K562 (cell line): ENCODE measurements at regions not wholly inside any gene's neighbourhood (a gene's known extent, or its start where the extent isn't known, plus 50 kb on each side); places are given as distances from the start of the nearest gene placed in this dataset.

Experiments
- BCLAF1 ChIP-seq, 2 experiments: fragments of 450-650 bp in 1 of 2; IDR thresholded peaks; 2 replicates each; pipeline ENCODE4 v1.6.1; 2011 to 2017; ENCODE audit warnings: low read depth in 2 of 2, antibody characterized with exemption in 1 of 2, borderline replicate concordance in 1 of 2, low read length in 1 of 2, mild to moderate bottlenecking in 1 of 2, mixed read lengths in 1 of 2; ENCODE audit not compliant: control insufficient read depth in 1 of 2
- CREBBP ChIP-seq: IDR thresholded peaks from one replicate; pipeline ENCODE4 v1.6.1; 2012; ENCODE audit warnings: low read depth, mild to moderate bottlenecking, control low read depth, inconsistent platforms, low read length
- DEAF1 ChIP-seq: fragments of 450-650 bp; formaldehyde crosslinking; IDR thresholded peaks from 2 replicates; pipeline ENCODE4 v1.4.0; 2020; ENCODE audit warnings: mild to moderate bottlenecking, moderate library complexity
- FIP1L1 ChIP-seq: fragments of 200-400 bp; formaldehyde crosslinking; IDR thresholded peaks from 2 replicates; pipeline ENCODE4 v1.6.1; 2018; ENCODE audit warnings: mild to moderate bottlenecking, low read depth, low read length; ENCODE audit not compliant: poor library complexity, severe bottlenecking
- IRF1 ChIP-seq: sonication (generic); formaldehyde crosslinking; IDR thresholded peaks from 2 replicates; pipeline ENCODE4 v1.8.0; 2022; ENCODE audit warnings: missing genetic modification reagents, mild to moderate bottlenecking, borderline replicate concordance
- NCOA1 ChIP-seq: fragments of 450-650 bp; IDR thresholded peaks from 2 replicates; pipeline ENCODE4 v1.6.1; 2016; ENCODE audit warnings: low read depth
- NCOA4 ChIP-seq: fragments of 450-650 bp; IDR thresholded peaks from 2 replicates; pipeline ENCODE4 v1.6.1; 2018; ENCODE audit warnings: mild to moderate bottlenecking; ENCODE audit not compliant: partially characterized antibody
- NFYB ChIP-seq: IDR thresholded peaks from 2 replicates; pipeline ENCODE4 v1.6.1; 2011; ENCODE audit warnings: mild to moderate bottlenecking, moderate library complexity; ENCODE audit not compliant: insufficient read length; ENCODE audit errors: extremely low read depth
- NR3C1 ChIP-seq: sonication (generic); formaldehyde crosslinking; IDR thresholded peaks from 2 replicates; pipeline ENCODE4 v1.8.1; 2022; ENCODE audit warnings: missing genetic modification reagents
- NUFIP1 ChIP-seq: fragments of 450-650 bp; IDR thresholded peaks from 2 replicates; pipeline ENCODE4 v1.6.1; 2018; ENCODE audit not compliant: partially characterized antibody
- PKNOX1 ChIP-seq: fragments of 450-650 bp; IDR thresholded peaks from 2 replicates; pipeline ENCODE4 v1.6.1; 2016
- RBBP5 ChIP-seq: fragments of 200-600 bp; sonication (generic); IDR thresholded peaks from 2 replicates; pipeline ENCODE4 v1.6.1; 2012; ENCODE audit warnings: borderline replicate concordance, mild to moderate bottlenecking, low read length, control low read depth, inconsistent platforms; ENCODE audit not compliant: insufficient read depth, poor library complexity, severe bottlenecking
- RBM25 ChIP-seq: fragments of 200-400 bp; formaldehyde crosslinking; IDR thresholded peaks from 2 replicates; pipeline ENCODE4 v1.6.1; 2018; ENCODE audit warnings: low read length, low read depth, moderate library complexity; ENCODE audit not compliant: severe bottlenecking
- SAFB2 ChIP-seq: fragments of 200-400 bp; formaldehyde crosslinking; IDR thresholded peaks from 2 replicates; pipeline ENCODE4 v1.6.1; 2018; ENCODE audit warnings: borderline replicate concordance, low read length, low read depth, moderate library complexity; ENCODE audit not compliant: severe bottlenecking
- SLC30A9 ChIP-seq: fragments of 250-450 bp; sonication (Bioruptor Pico); IDR thresholded peaks from 2 replicates; pipeline ENCODE4 v1.8.0; 2022; ENCODE audit warnings: mild to moderate bottlenecking, moderate library complexity
- SNIP1 ChIP-seq: fragments of 450-650 bp; IDR thresholded peaks from 2 replicates; pipeline ENCODE4 v1.7.1; 2017; ENCODE audit warnings: low read depth, mild to moderate bottlenecking
- SREBF1 ChIP-seq: fragments of 150-350 bp; IDR thresholded peaks from 2 replicates; pipeline ENCODE4 v1.6.1; 2014; ENCODE audit warnings: antibody characterized with exemption, low read depth, low read length, borderline replicate concordance
- ZNF165 ChIP-seq: fragments of 250-450 bp; sonication (Bioruptor Pico); IDR thresholded peaks from 2 replicates; pipeline ENCODE4 v1.4.0; 2020; ENCODE audit warnings: borderline replicate concordance
- ZNF23 ChIP-seq: fragments of 250-450 bp; sonication (Bioruptor Pico); IDR thresholded peaks from 2 replicates; pipeline ENCODE4 v1.4.0; 2020; ENCODE audit warnings: mild to moderate bottlenecking
- ZNF512 ChIP-seq: IDR thresholded peaks from 2 replicates; pipeline ENCODE4 v1.6.1; 2016; ENCODE audit warnings: missing genetic modification characterization, missing compliant biosample characterization
- ZNF696 ChIP-seq: fragments of 250-450 bp; sonication (Bioruptor Pico); conservative IDR thresholded peaks from 2 replicates; pipeline ENCODE4 v1.4.0; 2020; ENCODE audit warnings: mild to moderate bottlenecking, moderate library complexity

GRCh38 chr7:104963991-104964385 is 50.0 kb upstream of the KMT2E start (continued):
- TF ChIP-seq RBM25 (no peak), SNIP1 (no peak), DEAF1 (CRISPR knock-in tag) (no peak), SLC30A9 (CRISPR knock-in tag) (no peak), RBBP5 (no peak), NR3C1 (CRISPR knock-in tag) (no peak), IRF1 (no peak), ZNF512 (tag) (no peak), ZNF696 (CRISPR knock-in tag) (no peak), NCOA1 (no peak), BCLAF1 (IDR thresholded peaks at IDR 0.05; ENCODE audit: borderline replicate concordance in 1 of 2, control insufficient read depth in 1 of 2, low read depth in 2 of 2, low read length in 1 of 2) (no peak), FIP1L1 (no peak), NFYB (no peak), NCOA4 (no peak), SAFB2 (no peak), CREBBP (no peak), ZNF23 (CRISPR knock-in tag) (no peak), SREBF1 (no peak), PKNOX1 (no peak), NUFIP1 (peak; percentile 80), ZNF165 (CRISPR knock-in tag) (no peak)
